ENCODE measurements at regions not wholly inside any gene's neighbourhood (a gene's known extent, or its start where the extent isn't known, plus 50 kb on each side); places are given as distances from the start of the nearest gene placed in this dataset.

- DNase-seq (ENCODE audit: low read depth in 2 of 2): peak in 1 of 2 donors; percentile 39
These were observed 421.0 kb downstream of the DYNC2H1 start for GRCh38 chr11:103530257-103530656.

- peak in 1 of 2 donors; percentile 38 for DNase-seq (ENCODE audit: low read depth in 2 of 2)
These were observed 423.0 kb downstream of the DYNC2H1 start for GRCh38 chr11:103532133-103532788.

DNA sequence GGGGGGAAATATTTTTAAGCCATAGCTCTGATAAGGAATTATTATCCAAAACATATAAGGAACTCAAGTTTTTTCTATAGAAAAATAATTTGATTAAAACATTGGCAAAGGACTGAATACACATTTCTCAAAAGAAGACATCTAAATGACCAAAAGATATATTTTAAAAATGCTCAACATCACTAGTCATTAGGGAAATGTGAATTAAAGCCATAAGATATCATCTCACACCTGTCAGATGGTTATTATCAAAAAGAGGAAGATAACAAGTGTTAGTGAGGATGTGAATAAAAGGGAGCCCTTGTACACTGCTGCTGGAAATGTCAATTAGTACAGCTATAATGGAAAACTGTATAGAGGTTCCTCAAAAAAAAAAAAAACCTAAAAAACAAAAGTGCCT is 425.0 kb downstream of the DYNC2H1 start:
- DNase-seq (ENCODE audit: low read depth in 2 of 2): no peak

GRCh38 chr11:103534959-103535358 is 425.7 kb downstream of the DYNC2H1 start:
- DNase-seq (ENCODE audit: low read depth in 2 of 2): no peak

- no peak for DNase-seq (ENCODE audit: low read depth in 2 of 2)
These were observed 427.1 kb downstream of the DYNC2H1 start for GRCh38 chr11:103536335-103536722.

DNA sequence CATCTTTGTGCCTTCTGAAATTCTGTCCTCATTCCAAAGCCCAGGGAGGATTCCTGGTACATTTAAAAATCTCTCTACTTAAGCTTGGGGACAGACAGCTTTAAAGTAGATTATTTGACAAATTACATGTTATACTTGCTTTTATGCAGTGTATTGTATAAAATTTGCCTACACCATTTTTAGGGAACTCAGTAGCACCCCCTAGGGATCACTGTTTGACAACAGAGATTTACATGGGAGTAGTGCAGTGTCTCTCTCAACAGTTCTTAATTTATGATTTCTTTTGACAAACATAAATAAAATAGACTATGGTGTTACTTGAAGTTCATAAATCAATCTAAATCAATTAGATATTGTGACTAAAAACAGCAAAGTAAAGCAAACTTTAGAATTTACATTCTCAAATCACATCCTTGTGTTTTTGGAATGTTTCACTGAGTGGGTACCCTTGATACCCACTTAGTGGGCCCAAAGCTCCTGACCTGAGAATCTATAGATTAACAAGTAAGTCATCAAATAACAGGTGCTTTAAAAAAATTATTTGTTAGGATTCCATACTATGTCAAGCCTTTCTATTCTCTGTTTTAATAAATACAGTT is 428.8 kb downstream of the DYNC2H1 start:
- DNase-seq (ENCODE audit: low read depth in 2 of 2): peak; percentile 4 to 53

DNA sequence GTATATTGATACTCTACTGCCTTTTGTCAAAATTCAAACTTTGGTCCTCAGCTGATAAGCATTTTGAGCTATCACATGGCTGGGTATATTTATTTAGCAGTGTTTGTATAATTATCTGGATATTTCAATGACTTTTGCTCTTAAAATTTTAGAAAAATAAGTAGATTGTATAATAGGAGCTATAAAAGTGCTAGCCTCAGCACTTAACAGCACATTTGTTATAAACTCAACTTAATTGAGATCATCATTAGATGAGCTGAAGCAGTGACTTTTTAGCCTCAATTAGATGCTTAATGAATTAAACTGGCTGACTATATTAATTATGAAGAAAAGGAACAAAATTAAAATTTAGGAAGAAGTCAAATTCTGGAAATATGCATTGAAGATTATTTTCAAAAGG is 429.9 kb downstream of the DYNC2H1 start:
- DNase-seq (ENCODE audit: low read depth in 2 of 2): no peak

DNA sequence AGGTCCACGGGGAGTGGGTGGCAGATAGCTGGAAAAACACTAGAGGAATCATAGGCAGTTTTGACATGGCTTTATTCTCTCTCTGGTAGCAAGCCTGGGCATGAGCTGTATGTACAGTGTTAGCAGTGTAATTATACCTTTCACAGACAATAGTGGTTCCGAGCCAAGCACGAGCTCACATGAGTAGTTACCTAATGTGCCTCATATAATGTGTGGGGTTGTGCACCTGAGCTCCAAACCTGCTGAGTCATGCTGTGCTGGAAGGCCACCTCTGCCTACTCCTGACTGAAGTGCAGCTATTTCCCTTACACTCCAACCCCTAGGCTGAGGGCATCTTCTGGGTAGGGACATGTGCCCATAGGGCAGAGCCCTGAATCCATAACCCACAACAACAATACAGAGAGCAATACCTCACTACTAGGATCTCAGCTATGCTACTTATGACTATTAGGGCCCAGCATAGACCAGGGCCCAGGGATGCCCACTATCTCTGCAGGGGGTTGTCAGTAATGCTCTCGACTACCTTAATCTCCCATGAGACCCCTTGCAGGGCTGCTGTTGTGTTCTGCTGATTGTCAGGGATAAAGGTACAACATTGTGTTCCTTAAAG is 432.1 kb downstream of the DYNC2H1 start:
- DNase-seq (ENCODE audit: low read depth in 2 of 2): no peak

DNA sequence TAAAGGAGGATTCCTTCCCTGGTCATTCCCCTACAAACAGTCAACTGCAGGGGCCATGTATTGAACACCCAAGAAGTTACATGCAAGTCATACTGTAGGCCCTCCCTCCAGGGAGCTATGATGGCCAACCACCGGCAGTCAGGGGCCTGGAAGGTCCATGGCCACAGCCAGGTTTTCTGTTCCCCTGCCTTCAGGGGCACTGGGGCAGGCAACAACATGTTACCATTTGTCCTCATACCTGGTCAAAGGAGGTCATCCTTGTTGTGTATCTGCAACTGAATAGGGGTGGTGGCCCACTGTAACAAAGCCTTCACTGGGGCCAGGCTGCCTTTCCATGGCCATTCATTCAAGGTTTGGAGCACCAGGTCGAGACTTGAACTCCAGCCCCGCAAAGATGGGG is 433.6 kb downstream of the DYNC2H1 start:
- no peak for DNase-seq (ENCODE audit: low read depth in 2 of 2)

DNA sequence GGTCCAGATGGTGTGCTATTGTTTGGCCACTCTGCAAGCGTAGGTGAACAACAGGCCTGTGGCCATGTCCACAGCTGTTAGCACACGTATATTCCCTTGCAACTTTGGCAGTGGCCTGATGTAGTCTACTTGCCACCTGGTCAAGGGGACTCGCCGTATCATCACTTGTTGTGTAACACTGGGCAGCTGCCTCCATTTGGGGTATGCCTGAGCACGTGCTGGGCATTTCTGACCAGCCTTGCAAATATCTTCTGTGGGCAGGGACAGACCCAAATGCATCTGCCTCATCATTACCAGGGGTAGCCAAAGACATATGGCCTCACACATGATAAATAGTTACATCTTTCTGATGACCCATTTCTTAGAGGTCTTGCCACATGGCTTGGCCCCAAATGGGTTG is 434.2 kb downstream of the DYNC2H1 start:
- no peak for DNase-seq (ENCODE audit: low read depth in 2 of 2)

DNA sequence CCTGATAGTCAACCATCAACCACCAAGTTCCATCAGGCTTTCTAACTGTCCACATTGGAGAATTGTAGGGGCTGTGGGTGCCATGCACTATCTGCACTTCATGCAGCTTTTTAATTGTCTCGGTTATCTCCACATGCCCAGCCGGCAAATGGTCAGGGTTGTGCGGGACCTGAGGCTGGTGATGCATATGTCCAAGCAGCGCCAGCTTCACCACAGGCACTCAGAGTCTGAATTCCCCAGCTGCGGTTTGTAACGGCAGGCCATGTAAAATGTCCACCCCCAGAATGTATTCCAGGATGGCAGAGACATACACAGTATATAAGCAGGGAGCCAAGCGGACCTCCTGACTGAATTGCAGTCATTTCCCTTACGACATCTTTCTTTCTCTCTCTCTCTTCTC is 435.6 kb downstream of the DYNC2H1 start:
- DNase-seq (ENCODE audit: low read depth in 2 of 2): no peak

DNA sequence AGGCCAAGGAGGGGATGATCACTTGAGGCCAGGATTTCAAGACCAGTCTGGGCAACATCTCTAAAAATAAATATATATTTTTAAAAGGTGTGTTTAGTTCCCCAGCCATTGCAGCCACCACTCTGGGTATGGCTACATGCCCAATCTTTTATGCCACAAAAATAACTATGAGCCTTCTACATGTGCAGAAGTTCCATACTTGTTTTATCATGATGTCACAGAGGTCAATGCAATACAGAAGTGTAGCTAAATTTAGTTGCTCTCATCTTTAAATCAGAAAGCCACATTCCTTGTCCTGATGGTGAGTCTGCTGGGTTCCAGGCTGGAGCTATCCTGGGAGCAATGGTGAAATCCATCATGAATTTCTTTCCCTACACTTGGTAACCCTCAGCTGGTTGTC is 436.3 kb downstream of the DYNC2H1 start:
- no peak for DNase-seq (ENCODE audit: low read depth in 2 of 2)

DNA sequence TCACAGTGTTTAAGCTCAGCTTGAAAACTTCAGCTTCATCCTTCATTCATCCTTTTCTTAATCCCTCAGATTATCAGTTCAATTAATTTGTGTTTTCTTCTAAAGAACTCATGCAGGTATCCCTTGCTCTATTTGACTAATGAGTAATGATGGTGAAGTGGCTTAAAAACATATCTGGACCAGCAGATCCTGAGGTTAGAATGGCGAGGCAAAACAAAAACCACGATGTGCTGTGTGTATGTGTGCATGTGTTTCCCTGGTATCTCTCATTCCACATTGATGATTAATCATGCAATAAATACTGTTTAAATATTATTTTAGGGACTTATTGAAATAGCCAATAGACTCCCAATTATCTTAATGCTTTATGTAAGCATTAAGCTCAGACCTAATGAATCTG is 437.0 kb downstream of the DYNC2H1 start:
- no peak for DNase-seq (ENCODE audit: low read depth in 2 of 2)

GRCh38 chr11:103547024-103547423 is 437.8 kb downstream of the DYNC2H1 start:
- DNase-seq (ENCODE audit: low read depth in 2 of 2): no peak

DNA sequence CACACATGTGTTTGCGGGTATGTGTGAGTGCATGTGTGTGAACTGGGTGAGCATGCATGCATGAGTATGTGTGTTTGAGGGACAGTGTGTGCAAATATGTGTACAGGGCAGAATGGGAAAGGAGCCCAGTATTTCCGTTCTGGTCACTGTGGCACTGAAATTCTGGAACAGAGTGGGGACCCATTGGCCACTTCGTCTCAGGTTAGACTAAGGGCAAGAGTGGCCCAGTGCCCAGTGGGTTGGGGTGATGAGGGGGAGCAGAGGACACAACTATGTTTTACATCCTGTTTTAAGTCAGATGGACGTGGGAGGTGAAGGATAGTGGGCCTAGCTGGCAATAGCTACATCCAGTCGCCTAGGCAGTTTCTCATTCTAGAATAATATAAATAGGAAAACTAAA is 438.5 kb downstream of the DYNC2H1 start:
- no peak for DNase-seq (ENCODE audit: low read depth in 2 of 2)

DNA sequence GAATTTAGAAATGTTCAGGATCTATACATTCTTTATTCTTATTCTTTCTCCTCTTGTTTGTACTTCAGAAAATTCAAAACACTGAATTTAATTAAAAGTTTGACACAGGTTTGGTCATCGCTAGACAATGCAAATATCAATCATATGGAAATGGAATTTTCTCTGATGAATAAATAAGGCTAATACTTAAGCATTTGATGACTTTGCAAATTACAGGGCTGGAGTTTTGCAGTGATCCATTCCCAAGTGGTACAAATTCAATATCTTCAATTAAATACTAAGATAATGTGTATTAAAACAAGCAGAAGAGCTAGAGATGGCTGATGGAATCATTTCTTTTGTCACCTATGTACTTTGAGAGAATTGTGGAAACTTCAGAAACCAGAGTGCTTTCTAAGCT is 439.6 kb downstream of the DYNC2H1 start:
- no peak for DNase-seq (ENCODE audit: low read depth in 2 of 2)

DNA sequence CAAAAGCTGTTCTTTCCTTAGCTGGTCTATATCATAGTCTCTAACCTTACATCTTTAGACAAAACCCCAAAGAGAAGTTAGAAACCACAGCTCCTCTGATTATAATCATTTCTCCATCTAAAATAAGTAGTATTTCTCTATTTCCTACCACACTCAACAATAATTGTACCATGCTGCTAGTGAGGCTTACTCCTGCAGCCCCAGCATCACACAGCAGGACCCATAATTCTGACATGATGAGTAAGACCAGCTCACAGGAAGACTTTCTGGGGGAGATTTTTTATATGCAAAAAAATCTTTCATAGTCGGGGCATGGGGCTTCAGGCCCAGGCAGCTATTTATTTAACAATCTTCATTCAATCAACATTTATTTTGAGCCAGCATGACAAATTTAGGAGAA is 441.6 kb downstream of the DYNC2H1 start:
- DNase-seq (ENCODE audit: low read depth in 2 of 2): no peak

DNA sequence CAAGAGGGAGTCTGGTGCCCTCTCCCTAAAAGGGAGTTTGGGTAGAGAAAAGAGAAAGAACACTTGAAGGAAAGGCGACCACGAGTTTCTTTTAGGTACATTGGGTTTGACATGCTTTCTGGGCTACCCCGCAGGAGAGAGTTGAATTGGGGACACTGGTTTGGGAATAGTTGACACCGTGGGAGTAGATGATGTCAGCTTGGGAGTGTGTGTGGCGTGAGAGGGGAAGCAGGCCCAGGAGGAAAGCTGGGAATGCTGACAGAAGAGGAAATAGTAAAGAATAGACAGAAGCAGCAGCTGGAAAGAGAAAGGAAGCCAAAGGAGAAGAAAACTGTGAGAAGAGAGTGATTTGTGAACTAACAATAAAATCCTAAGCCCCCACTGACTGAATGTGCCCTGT is 442.9 kb downstream of the DYNC2H1 start:
- peak; percentile 48 to 77 for DNase-seq (ENCODE audit: low read depth in 2 of 2)

DNA sequence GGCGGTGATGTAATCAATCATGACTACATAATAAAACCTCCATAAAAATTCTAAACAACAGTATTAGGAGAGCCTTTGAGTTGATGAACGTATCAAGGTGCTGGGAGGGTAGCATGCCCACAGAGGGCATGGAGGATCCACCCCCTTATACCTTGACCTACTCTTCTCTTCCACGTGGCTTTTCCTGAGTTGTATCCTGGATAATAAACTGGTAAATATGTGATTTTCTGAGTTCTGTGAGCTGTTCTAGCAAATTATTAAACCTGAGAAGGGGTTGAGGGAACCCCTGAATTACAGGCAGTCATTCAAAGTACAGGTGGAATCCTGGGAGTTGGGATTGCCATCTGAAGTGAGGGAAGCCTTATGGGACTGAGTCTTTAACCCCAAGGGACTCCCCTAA is 446.9 kb downstream of the DYNC2H1 start:
- DNase-seq (ENCODE audit: low read depth in 2 of 2): no peak

GRCh38 chr11:103566116-103566515 is 456.9 kb downstream of the DYNC2H1 start:
- DNase-seq (ENCODE audit: low read depth in 2 of 2): no peak

DNA sequence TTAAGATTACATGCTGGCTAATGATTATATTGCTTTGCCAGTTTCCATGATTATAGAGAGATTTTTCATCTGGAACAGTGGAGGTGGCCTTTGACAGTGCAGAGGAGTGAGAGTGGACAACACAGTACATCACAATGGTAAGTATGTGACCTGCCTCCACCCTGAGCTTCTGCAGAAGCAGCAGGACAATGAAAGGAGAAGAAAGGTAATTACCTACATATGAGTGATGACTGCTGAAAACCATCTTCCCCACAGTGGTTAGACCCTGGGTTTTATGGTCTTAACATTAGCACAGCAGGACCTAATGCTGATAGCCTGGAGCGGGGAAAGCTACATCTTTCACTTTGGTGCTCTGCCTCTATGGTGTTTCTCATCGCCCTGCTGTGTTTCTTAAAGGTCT is 454.7 kb upstream of the DDI1 start:
- no peak for DNase-seq (ENCODE audit: low read depth in 2 of 2)

GRCh38 chr11:103582351-103582909 is 454.0 kb upstream of the DDI1 start:
- DNase-seq (ENCODE audit: low read depth in 2 of 2): no peak

GRCh38 chr11:103584021-103584420 is 452.4 kb upstream of the DDI1 start:
- DNase-seq (ENCODE audit: low read depth in 2 of 2): no peak

All from dermis microvascular lymphatic vessel endothelial cell (primary cell).